IMR-90 (cell line): ENCODE measurements at regions not wholly inside any gene's neighbourhood (a gene's known extent, or its start where the extent isn't known, plus 50 kb on each side); places are given as distances from the start of the nearest gene placed in this dataset.

Source experiments
- ATAC-seq: fragments of 200-7000 bp; cut with Tn5 transposase; 2 replicates; pipeline ENCODE4 v1.9.1; 2020; ENCODE audit warnings: low read depth, mild to moderate bottlenecking, moderate library complexity
- BruUV-seq: library from RNA; stranded (reverse); fragments of 400-500 nt; replicated peaks from 2 replicates; lab custom pipeline; 2021; lab: Mats Ljungman, UMichigan
- CTCF ChIA-PET: fragments of 300-600 bp; formaldehyde crosslinking; extraction: SDS; loops from one replicate; lab custom pipeline; 2021; ENCODE audit warnings: antibody characterized with exemption; lab: Yijun Ruan, JAX
- POLR2A ChIA-PET: fragments of 300-600 bp; sonication (Branson Sonifier 250); formaldehyde crosslinking; loops from one replicate; lab custom pipeline; 2022; ENCODE audit warnings: antibody characterized with exemption; ENCODE audit not compliant: unreplicated experiment; lab: Charles Lee
- DNase-seq: peaks from one replicate; pipeline ENCODE4 v3.0.0; 2013
- H2AFZ ChIP-seq: replicated peaks from 2 replicates; pipeline ENCODE3; 2013; ENCODE audit warnings: low read length, mild to moderate bottlenecking; ENCODE audit not compliant: poor library complexity
- H2AK5ac ChIP-seq: 2 replicates; pipeline ENCODE4 v1.6.1; 2013; ENCODE audit warnings: low read depth, low read length, inconsistent platforms
- H2AK9ac ChIP-seq: replicated peaks from 2 replicates; pipeline ENCODE3; 2013; ENCODE audit warnings: mild to moderate bottlenecking, low read depth, low read length, moderate library complexity; ENCODE audit not compliant: poor library complexity
- H2BK120ac ChIP-seq: 2 replicates; pipeline ENCODE4 v1.6.1; 2013; ENCODE audit warnings: low read depth, low read length, inconsistent platforms
- H2BK15ac ChIP-seq: 3 replicates; pipeline ENCODE4 v1.6.1; 2013; ENCODE audit warnings: low read depth, low read length, inconsistent platforms
- H2BK20ac ChIP-seq: 2 replicates; pipeline ENCODE4 v1.6.1; 2013; ENCODE audit warnings: low read depth, mild to moderate bottlenecking, inconsistent platforms, low read length, moderate library complexity
- H2BK5ac ChIP-seq: 2 replicates; pipeline ENCODE4 v1.6.1; 2013; ENCODE audit warnings: mild to moderate bottlenecking, low read depth, low read length, inconsistent platforms; ENCODE audit not compliant: poor library complexity, severe bottlenecking
- H3K14ac ChIP-seq: replicated peaks from 2 replicates; pipeline ENCODE4 v1.6.1; 2013; ENCODE audit warnings: low read depth, low read length, inconsistent platforms
- H3K18ac ChIP-seq: 2 replicates; pipeline ENCODE4 v1.6.1; 2013; ENCODE audit warnings: low read depth, low read length, control low read depth
- H3K23ac ChIP-seq: 2 replicates; pipeline ENCODE4 v1.6.1; 2013; ENCODE audit warnings: low read depth, low read length, inconsistent platforms
- H3K27ac ChIP-seq: 2 replicates; pipeline ENCODE4 v1.5.1; 2013; ENCODE audit warnings: mild to moderate bottlenecking, control low read depth, low read length; ENCODE audit not compliant: insufficient read depth
- H3K27me3 ChIP-seq: 2 replicates; pipeline ENCODE4 v1.6.1; 2013; ENCODE audit warnings: low read length; ENCODE audit not compliant: control insufficient read depth, insufficient read depth
- H3K36me3 ChIP-seq: 2 replicates; pipeline ENCODE4 v1.6.1; 2013; ENCODE audit warnings: low read length, mixed read lengths; ENCODE audit not compliant: control insufficient read depth, insufficient read depth
- H3K4ac ChIP-seq: 2 replicates; pipeline ENCODE4 v1.6.1; 2013; ENCODE audit warnings: low read depth, low read length, inconsistent platforms
- H3K4me1 ChIP-seq: 2 replicates; pipeline ENCODE4 v1.6.1; 2013; ENCODE audit warnings: low read length, mixed read lengths; ENCODE audit not compliant: control insufficient read depth, insufficient read depth
- H3K4me2 ChIP-seq: 2 replicates; pipeline ENCODE4 v1.6.1; 2013; ENCODE audit warnings: low read depth, mild to moderate bottlenecking, control low read depth, low read length, moderate library complexity
- H3K4me3 ChIP-seq: 2 replicates; pipeline ENCODE4 v1.5.1; 2013; ENCODE audit warnings: low read depth, mild to moderate bottlenecking, control low read depth, low read length, moderate library complexity; ENCODE audit not compliant: insufficient read depth
- H3K56ac ChIP-seq: 2 replicates; pipeline ENCODE4 v1.6.1; 2013; ENCODE audit warnings: low read length, inconsistent platforms; ENCODE audit not compliant: insufficient read depth; ENCODE audit errors: extremely low read depth
- H3K79me1 ChIP-seq, 2 experiments: 2 replicates each; pipeline ENCODE4 v1.6.1; 2013; ENCODE audit warnings: low read length in 2 of 2, inconsistent platforms in 1 of 2, low read depth in 1 of 2
- H3K9ac ChIP-seq: 2 replicates; pipeline ENCODE4 v1.6.1; 2013; ENCODE audit warnings: low read depth, low read length, control low read depth
- H3K9me1 ChIP-seq: 2 replicates; pipeline ENCODE4 v1.6.1; 2013; ENCODE audit warnings: low read length, inconsistent platforms; ENCODE audit not compliant: insufficient read depth
- H3K9me3 ChIP-seq: 2 replicates; pipeline ENCODE4 v1.6.1; 2013; ENCODE audit warnings: low read length; ENCODE audit not compliant: control insufficient read depth, insufficient read depth
- H4K20me1 ChIP-seq: 2 replicates; pipeline ENCODE4 v1.6.1; 2013; ENCODE audit warnings: low read length, inconsistent platforms; ENCODE audit not compliant: insufficient read depth
- H4K5ac ChIP-seq: 2 replicates; pipeline ENCODE4 v1.6.1; 2013; ENCODE audit warnings: mild to moderate bottlenecking, low read depth, low read length, control low read depth
- H4K8ac ChIP-seq, 2 experiments: 2 replicates each; pipeline ENCODE4 v1.6.1; 2013; ENCODE audit warnings: low read depth in 2 of 2, low read length in 2 of 2, control low read depth in 1 of 2, inconsistent platforms in 1 of 2
- H4K91ac ChIP-seq: 2 replicates; pipeline ENCODE4 v1.6.1; 2013; ENCODE audit warnings: low read depth, low read length, inconsistent platforms; ENCODE audit not compliant: insufficient read depth
- CEBPB ChIP-seq: IDR thresholded peaks from 2 replicates; pipeline ENCODE4 v1.6.1; 2012; ENCODE audit warnings: low read depth, low read length, improper control_type of control experiment
- CHD1 ChIP-seq: IDR thresholded peaks from 2 replicates; pipeline ENCODE4 v1.6.1; 2012; ENCODE audit warnings: low read depth, low read length, improper control_type of control experiment
- FOS ChIP-seq: fragments of 150-350 bp; IDR thresholded peaks from 2 replicates; pipeline ENCODE4 v1.6.1; 2016; ENCODE audit warnings: low read depth, low read length
- MAZ ChIP-seq: IDR thresholded peaks from 2 replicates; pipeline ENCODE4 v1.6.1; 2012; ENCODE audit warnings: low read depth, mild to moderate bottlenecking, low read length, improper control_type of control experiment, moderate library complexity, borderline replicate concordance
- POLR2A ChIP-seq: IDR thresholded peaks from 2 replicates; pipeline ENCODE4 v1.6.1; 2012; ENCODE audit warnings: mild to moderate bottlenecking, low read depth, low read length
- RCOR1 ChIP-seq: IDR thresholded peaks from 2 replicates; pipeline ENCODE4 v1.6.1; 2012; ENCODE audit warnings: mild to moderate bottlenecking, low read length, improper control_type of control experiment; ENCODE audit not compliant: insufficient replicate concordance
- RFX5 ChIP-seq: IDR thresholded peaks from 2 replicates; pipeline ENCODE4 v1.8.0; 2012; ENCODE audit warnings: low read depth, mild to moderate bottlenecking, low read length, moderate library complexity
- USF2 ChIP-seq: fragments of 150-350 bp; IDR thresholded peaks from 2 replicates; pipeline ENCODE4 v1.6.1; 2017; ENCODE audit warnings: mild to moderate bottlenecking, antibody characterized with exemption, low read length, low read depth
- WGBS, 2 experiments: methylation state at CpG; one replicate each; pipeline versions ENCODE4 v1.1.5 to v1.1.7; 2013; ENCODE audit warnings: missing lambda C conversion rate in 2 of 2; ENCODE audit not compliant: insufficient read length in 1 of 2; ENCODE audit errors: extremely low coverage in 2 of 2; 5-methylcytosine and 5-hydroxymethylcytosine counted together
- dilution Hi-C: fragments of 300-500 bp; cut with HindIII; formaldehyde crosslinking; loops from one replicate; pipeline ENCODE4 v1.14.3; 2018; ENCODE audit warnings: low sequenced_read_pairs; ENCODE audit not compliant: unreplicated experiment
- in situ Hi-C: fragments of 300-500 bp; cut with MboI; formaldehyde crosslinking; loops from 3 replicates; pipeline ENCODE4 v1.14.3; 2019; ENCODE audit warnings: low sequenced_read_pairs, inconsistent platforms, mixed read lengths
- intact Hi-C: fragments of 100-400 bp; cut with micrococcal nuclease; formaldehyde crosslinking; loops from 2 replicates; pipeline ENCODE4 v1.10.0; 2022

- no peaks in the 10 kb centered on the region for H3K4me1 ChIP-seq
- H3K27me3 ChIP-seq: no peaks in the 10 kb centered on the region
- no TSS peak for BruUV-seq
- H4K5ac ChIP-seq: no peak overlapping the region
- H3K4me2 ChIP-seq: no peak overlapping the region
- no peaks in the 10 kb centered on the region for H3K9me1 ChIP-seq
- peaks cover 47% of the 10 kb centered on the region for H3K9me3 ChIP-seq
- no peak overlapping the region for H3K23ac ChIP-seq
- no peak overlapping the region for H2BK20ac ChIP-seq
- POLR2A ChIA-PET: no interaction called here
- no peak overlapping the region for H3K14ac ChIP-seq
- no peak for TF ChIP-seq RFX5
- no peak for TF ChIP-seq CEBPB
- TF ChIP-seq POLR2A: no peak
- no peak for TF ChIP-seq MAZ
- no peak for TF ChIP-seq FOS
- no peak for TF ChIP-seq RCOR1
- no peak for TF ChIP-seq USF2
- no peak for TF ChIP-seq CHD1
- H3K9ac ChIP-seq: no peak overlapping the region
- no peak for DNase-seq
- no peaks in the 10 kb centered on the region for H3K79me1 ChIP-seq
- no peak overlapping the region for H4K8ac ChIP-seq
- no peak overlapping the region for H3K18ac ChIP-seq
- no peak overlapping the region for H2AK9ac ChIP-seq
- no peak overlapping the region for H2AK5ac ChIP-seq
- in situ Hi-C loops: no loop called here
- intact Hi-C loops: no loop called here
- H2BK120ac ChIP-seq: no peak overlapping the region
- H3K27ac ChIP-seq: no peak overlapping the region
- H3K36me3 ChIP-seq: no peaks in the 10 kb centered on the region
- no peak overlapping the region for H3K56ac ChIP-seq
- H4K20me1 ChIP-seq: no peaks in the 10 kb centered on the region
- no peak overlapping the region for H2BK5ac ChIP-seq
- 69% methylated on average over 10 of the region's 20 CpGs; no CpG with 5 or more reads in 1 of the 2 experiments for WGBS, 2 experiments
- ATAC-seq: no peak
- no peak overlapping the region for H3K4ac ChIP-seq
- no peak overlapping the region for H4K91ac ChIP-seq
- dilution Hi-C loops: no loop called here
- H3K4me3 ChIP-seq: no peak overlapping the region
- H2AFZ ChIP-seq: no peak overlapping the region
- CTCF ChIA-PET: no interaction called here
- no peak overlapping the region for H2BK15ac ChIP-seq
These were observed 193.7 kb downstream of the KIF26A start for GRCh38 chr14:104331871-104332605.
